ENCODE measurements at regions not wholly inside any gene's neighbourhood (a gene's known extent, or its start where the extent isn't known, plus 50 kb on each side); places are given as distances from the start of the nearest gene placed in this dataset.

GRCh38 chr20:59392736-59393135 is 92.3 kb downstream of the EDN3 start:
- Histone ChIP-seq H3K27me3 (ENCODE audit: control insufficient read depth, insufficient read depth, low read length) (no peaks in the 10 kb centered on the region), H3K4me2 (ENCODE audit: extremely low read depth, insufficient read depth, low read length) (no peak overlapping the region), H2AFZ (ENCODE audit: low read length) (no peak overlapping the region), H3K79me2 (ENCODE audit: control insufficient read depth, insufficient read depth, low read length) (no peaks in the 10 kb centered on the region), H3K4me3 (replicated peaks in 1 of 4; ENCODE audit: control extremely low read depth in 1 of 4, insufficient read depth in 1 of 4, low read depth in 3 of 4, low read length in 4 of 4) (no peak overlapping the region), H3K36me3 (ENCODE audit: control insufficient read depth, insufficient read depth, low read length) (no peaks in the 10 kb centered on the region), H3K27ac (ENCODE audit: insufficient read depth, low read length) (no peak overlapping the region), H4K20me1 (ENCODE audit: control insufficient read depth, extremely low read depth, insufficient read depth, low read length) (no peaks in the 10 kb centered on the region), H3K4me1 (ENCODE audit: control insufficient read depth, extremely low read depth, insufficient read depth, low read length) (no peaks in the 10 kb centered on the region), H3K9me3 (ENCODE audit: control insufficient read depth, insufficient read depth, low read depth, low read length) (no peaks in the 10 kb centered on the region), H3K9ac (ENCODE audit: insufficient read depth, low read length) (no peak overlapping the region)
- TF ChIP-seq CTCF (conservative IDR thresholded peaks at IDR 0.05 in 1 of 2, IDR thresholded peaks at IDR 0.05 in 1 of 2; ENCODE audit: low read depth in 1 of 2, low read length in 2 of 2) (no peak), EZH2 (IDR thresholded peaks at IDR 0.05; ENCODE audit: low read length, missing control alignments) (no peak)
- no peak for DNase-seq (ENCODE audit: low read depth in 2 of 2)

- Histone ChIP-seq H3K4me1 (ENCODE audit: control insufficient read depth, extremely low read depth, insufficient read depth, low read length) (no peaks in the 10 kb centered on the region), H3K4me3 (replicated peaks in 1 of 4; ENCODE audit: control extremely low read depth in 1 of 4, insufficient read depth in 1 of 4, low read depth in 3 of 4, low read length in 4 of 4) (no peak overlapping the region), H3K9me3 (ENCODE audit: control insufficient read depth, insufficient read depth, low read depth, low read length) (no peaks in the 10 kb centered on the region), H4K20me1 (ENCODE audit: control insufficient read depth, extremely low read depth, insufficient read depth, low read length) (no peaks in the 10 kb centered on the region), H3K36me3 (ENCODE audit: control insufficient read depth, insufficient read depth, low read length) (no peaks in the 10 kb centered on the region), H3K9ac (ENCODE audit: insufficient read depth, low read length) (no peak overlapping the region), H3K27me3 (ENCODE audit: control insufficient read depth, insufficient read depth, low read length) (no peaks in the 10 kb centered on the region), H2AFZ (ENCODE audit: low read length) (no peak overlapping the region), H3K4me2 (ENCODE audit: extremely low read depth, insufficient read depth, low read length) (no peak overlapping the region), H3K27ac (ENCODE audit: insufficient read depth, low read length) (no peak overlapping the region), H3K79me2 (ENCODE audit: control insufficient read depth, insufficient read depth, low read length) (no peaks in the 10 kb centered on the region)
- no peak for TF ChIP-seq EZH2 (IDR thresholded peaks at IDR 0.05; ENCODE audit: low read length, missing control alignments)
- TF ChIP-seq CTCF (conservative IDR thresholded peaks at IDR 0.05 in 1 of 2, IDR thresholded peaks at IDR 0.05 in 1 of 2; ENCODE audit: low read depth in 1 of 2, low read length in 2 of 2) = no peak
- DNase-seq (ENCODE audit: low read depth in 2 of 2) = no peak
These were observed 92.7 kb downstream of the EDN3 start for GRCh38 chr20:59393142-59393541.

GRCh38 chr20:59395729-59396128 is 95.3 kb downstream of the EDN3 start:
- Histone ChIP-seq H3K9me3 (ENCODE audit: control insufficient read depth, insufficient read depth, low read depth, low read length) (no peaks in the 10 kb centered on the region), H3K27ac (ENCODE audit: insufficient read depth, low read length) (no peak overlapping the region), H3K36me3 (ENCODE audit: control insufficient read depth, insufficient read depth, low read length) (no peaks in the 10 kb centered on the region), H3K4me3 (replicated peaks in 1 of 4; ENCODE audit: control extremely low read depth in 1 of 4, insufficient read depth in 1 of 4, low read depth in 3 of 4, low read length in 4 of 4) (no peak overlapping the region), H2AFZ (ENCODE audit: low read length) (no peak overlapping the region), H3K79me2 (ENCODE audit: control insufficient read depth, insufficient read depth, low read length) (no peaks in the 10 kb centered on the region), H3K27me3 (ENCODE audit: control insufficient read depth, insufficient read depth, low read length) (peaks cover 2% of the 10 kb centered on the region), H3K9ac (ENCODE audit: insufficient read depth, low read length) (no peak overlapping the region), H3K4me2 (ENCODE audit: extremely low read depth, insufficient read depth, low read length) (no peak overlapping the region), H4K20me1 (ENCODE audit: control insufficient read depth, extremely low read depth, insufficient read depth, low read length) (no peaks in the 10 kb centered on the region), H3K4me1 (ENCODE audit: control insufficient read depth, extremely low read depth, insufficient read depth, low read length) (no peaks in the 10 kb centered on the region)
- TF ChIP-seq CTCF (conservative IDR thresholded peaks at IDR 0.05 in 1 of 2, IDR thresholded peaks at IDR 0.05 in 1 of 2; ENCODE audit: low read depth in 1 of 2, low read length in 2 of 2) = no peak
- no peak for TF ChIP-seq EZH2 (IDR thresholded peaks at IDR 0.05; ENCODE audit: low read length, missing control alignments)
- DNase-seq (ENCODE audit: low read depth in 2 of 2) = no peak

Data from fibroblast of lung (primary cell).